Fibroblast of pulmonary artery (primary cell): ENCODE measurements at regions not wholly inside any gene's neighbourhood (a gene's known extent, or its start where the extent isn't known, plus 50 kb on each side); places are given as distances from the start of the nearest gene placed in this dataset.
"Not testable (repeated sequence)": the region's sequence is repeated elsewhere in the genome, so short reads cannot be mapped to it uniquely, and the experiment has no call there.

Source experiments
- DNase-seq: peaks from one replicate; pipeline ENCODE4 v3.0.0-alpha.2; 2010; ENCODE audit warnings: low read depth
- H3K4me3 ChIP-seq: replicated peaks from 2 replicates; pipeline ENCODE4 v1.5.1; 2011; ENCODE audit warnings: low read depth, mild to moderate bottlenecking, control low read depth, low read length, moderate library complexity
- TF ChIP-seq, protein P1 (sequence below): IDR thresholded peaks from 2 replicates; pipeline ENCODE4 v1.5.1; 2011; ENCODE audit warnings: mild to moderate bottlenecking, control low read depth, low read length, inconsistent platforms; ENCODE audit errors: missing control alignments

- no peak overlapping the region for H3K4me3 ChIP-seq
- TF ChIP-seq, protein P1, sequence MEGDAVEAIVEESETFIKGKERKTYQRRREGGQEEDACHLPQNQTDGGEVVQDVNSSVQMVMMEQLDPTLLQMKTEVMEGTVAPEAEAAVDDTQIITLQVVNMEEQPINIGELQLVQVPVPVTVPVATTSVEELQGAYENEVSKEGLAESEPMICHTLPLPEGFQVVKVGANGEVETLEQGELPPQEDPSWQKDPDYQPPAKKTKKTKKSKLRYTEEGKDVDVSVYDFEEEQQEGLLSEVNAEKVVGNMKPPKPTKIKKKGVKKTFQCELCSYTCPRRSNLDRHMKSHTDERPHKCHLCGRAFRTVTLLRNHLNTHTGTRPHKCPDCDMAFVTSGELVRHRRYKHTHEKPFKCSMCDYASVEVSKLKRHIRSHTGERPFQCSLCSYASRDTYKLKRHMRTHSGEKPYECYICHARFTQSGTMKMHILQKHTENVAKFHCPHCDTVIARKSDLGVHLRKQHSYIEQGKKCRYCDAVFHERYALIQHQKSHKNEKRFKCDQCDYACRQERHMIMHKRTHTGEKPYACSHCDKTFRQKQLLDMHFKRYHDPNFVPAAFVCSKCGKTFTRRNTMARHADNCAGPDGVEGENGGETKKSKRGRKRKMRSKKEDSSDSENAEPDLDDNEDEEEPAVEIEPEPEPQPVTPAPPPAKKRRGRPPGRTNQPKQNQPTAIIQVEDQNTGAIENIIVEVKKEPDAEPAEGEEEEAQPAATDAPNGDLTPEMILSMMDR: no peak
- peak; percentile 81 for DNase-seq
Observed at GRCh38 chr4:124980276-124980752, 267.8 kb upstream of the ANKRD50 start.

GRCh38 chr4:124978536-124978935 lies 266.0 kb upstream of the ANKRD50 start:
- not testable (repeated sequence) for H3K4me3 ChIP-seq, DNase-seq

DNA sequence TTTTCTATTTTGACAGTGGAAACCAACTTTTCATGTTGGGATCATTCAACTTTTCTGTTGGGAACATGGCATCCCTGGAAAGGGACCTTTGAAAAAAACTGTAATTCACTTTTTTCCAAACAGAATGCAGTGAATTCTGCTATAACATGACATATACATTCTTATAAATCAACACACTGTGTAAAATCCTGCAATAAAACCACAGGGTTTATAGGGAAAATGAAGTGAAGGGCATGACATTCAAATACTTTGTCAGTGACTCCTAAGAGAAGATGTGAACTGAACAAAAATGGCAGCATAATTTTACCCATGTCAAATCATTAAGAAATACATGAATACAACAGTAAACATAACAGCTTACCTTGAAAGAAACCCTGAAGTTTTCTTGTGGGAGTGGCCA lies 264.5 kb upstream of the ANKRD50 start:
- no peak for DNase-seq
- TF ChIP-seq, protein P1: no peak
- no peak overlapping the region for H3K4me3 ChIP-seq

- TF ChIP-seq, protein P1: no peak
- no peak overlapping the region for H3K4me3 ChIP-seq
- DNase-seq: no peak
Observed at GRCh38 chr4:124974152-124974551, 261.6 kb upstream of the ANKRD50 start.

DNA sequence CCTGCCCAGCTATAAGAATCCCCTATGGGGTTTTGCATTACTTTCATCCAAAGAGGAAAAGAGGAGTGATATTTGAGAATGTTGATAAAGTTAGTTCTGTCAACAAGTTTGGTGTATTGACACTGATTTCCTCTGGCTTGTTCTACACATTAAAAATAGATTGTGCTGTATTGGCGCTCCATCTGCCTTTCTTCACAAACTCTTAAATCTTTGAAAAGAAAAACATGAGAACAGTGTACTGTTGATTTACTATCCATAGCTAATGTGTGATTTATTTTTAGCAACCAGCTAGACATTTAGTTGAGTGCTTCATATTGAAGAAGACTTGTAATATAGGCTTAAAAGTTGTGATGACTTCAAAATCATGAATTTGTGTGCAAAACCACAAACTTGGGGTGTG lies 261.2 kb upstream of the ANKRD50 start:
- H3K4me3 ChIP-seq: no peak overlapping the region
- no peak for DNase-seq
- TF ChIP-seq, protein P1: no peak

DNA sequence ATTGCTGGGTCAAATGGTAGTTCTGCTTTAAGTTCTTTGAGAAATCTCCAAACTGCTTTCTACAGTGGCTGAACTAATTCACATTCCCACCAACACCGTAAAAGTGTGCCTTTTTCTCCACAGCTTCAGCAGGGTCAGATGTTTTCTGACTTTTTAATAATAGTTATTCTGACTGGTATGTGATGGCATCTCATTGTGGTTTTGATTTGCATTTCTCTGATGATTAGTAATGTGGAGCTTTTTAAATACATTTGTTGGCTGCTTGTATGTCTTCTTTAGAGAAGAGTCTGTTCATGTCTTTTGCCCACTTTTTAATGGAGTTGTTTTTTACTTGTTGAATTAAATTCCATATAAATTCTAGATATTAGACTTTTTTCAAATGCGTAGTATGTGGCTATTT lies 257.5 kb upstream of the ANKRD50 start:
- peak; percentile 41 for DNase-seq
- no peak overlapping the region for H3K4me3 ChIP-seq
- TF ChIP-seq, protein P1: no peak

- no peak for DNase-seq
- H3K4me3 ChIP-seq: no peak overlapping the region
- TF ChIP-seq, protein P1: no peak
Observed at GRCh38 chr4:124965497-124965891, 253.0 kb upstream of the ANKRD50 start.
